KMS-11 (cell line): ENCODE measurements at regions not wholly inside any gene's neighbourhood (a gene's known extent, or its start where the extent isn't known, plus 50 kb on each side); places are given as distances from the start of the nearest gene placed in this dataset.
"Not testable (repeated sequence)": the region's sequence is repeated elsewhere in the genome, so short reads cannot be mapped to it uniquely, and the experiment has no call there.

Source experiments
- H2AFZ ChIP-seq: fragments of 200-600 bp; sonication (generic); 2 replicates; pipeline ENCODE4 v1.6.1; 2016; ENCODE audit warnings: antibody characterized with exemption, mixed run types, low read depth
- H3K27ac ChIP-seq: fragments of 200-600 bp; sonication (generic); 2 replicates; pipeline ENCODE4 v1.6.1; 2016; ENCODE audit warnings: mild to moderate bottlenecking, mixed run types
- H3K27me3 ChIP-seq: fragments of 200-600 bp; sonication (generic); 2 replicates; pipeline ENCODE4 v1.6.1; 2017; ENCODE audit warnings: mild to moderate bottlenecking, low read depth, mixed run types, moderate library complexity; ENCODE audit not compliant: insufficient read depth
- H3K36me3 ChIP-seq: fragments of 200-600 bp; sonication (generic); 2 replicates; pipeline ENCODE4 v1.6.1; 2017; ENCODE audit warnings: mild to moderate bottlenecking, mixed run types; ENCODE audit not compliant: insufficient read depth
- H3K4me1 ChIP-seq: fragments of 200-600 bp; sonication (generic); 2 replicates; pipeline ENCODE4 v1.6.1; 2016; ENCODE audit warnings: mild to moderate bottlenecking, low read depth, mixed run types; ENCODE audit not compliant: poor library complexity, severe bottlenecking
- H3K4me2 ChIP-seq: fragments of 200-600 bp; sonication (generic); 2 replicates; pipeline ENCODE4 v1.7.0; 2016; ENCODE audit warnings: mild to moderate bottlenecking, mixed run types
- H3K4me3 ChIP-seq: fragments of 200-600 bp; sonication (generic); IDR thresholded peaks from 2 replicates; pipeline ENCODE4 v1.6.1; 2017; ENCODE audit warnings: low read depth, low read length, mixed read lengths; ENCODE audit not compliant: insufficient read depth
- H3K79me2 ChIP-seq: fragments of 200-600 bp; sonication (generic); 2 replicates; pipeline ENCODE4 v1.6.1; 2016; ENCODE audit warnings: low read depth, mixed run types; ENCODE audit not compliant: insufficient read depth
- H3K9ac ChIP-seq: fragments of 200-600 bp; sonication (generic); 2 replicates; pipeline ENCODE4 v1.6.1; 2016; ENCODE audit warnings: mild to moderate bottlenecking, mixed run types
- H4K20me1 ChIP-seq: fragments of 200-600 bp; sonication (generic); 2 replicates; pipeline ENCODE4 v1.6.1; 2016; ENCODE audit warnings: mild to moderate bottlenecking, mixed run types; ENCODE audit not compliant: insufficient read depth
- TF ChIP-seq, protein P1 (sequence below): fragments of 200-600 bp; sonication (generic); conservative IDR thresholded peaks from 2 replicates; pipeline ENCODE4 v1.6.1; 2017; ENCODE audit warnings: low read depth, mild to moderate bottlenecking, antibody characterized with exemption, low read length, moderate library complexity, mixed read lengths

DNA sequence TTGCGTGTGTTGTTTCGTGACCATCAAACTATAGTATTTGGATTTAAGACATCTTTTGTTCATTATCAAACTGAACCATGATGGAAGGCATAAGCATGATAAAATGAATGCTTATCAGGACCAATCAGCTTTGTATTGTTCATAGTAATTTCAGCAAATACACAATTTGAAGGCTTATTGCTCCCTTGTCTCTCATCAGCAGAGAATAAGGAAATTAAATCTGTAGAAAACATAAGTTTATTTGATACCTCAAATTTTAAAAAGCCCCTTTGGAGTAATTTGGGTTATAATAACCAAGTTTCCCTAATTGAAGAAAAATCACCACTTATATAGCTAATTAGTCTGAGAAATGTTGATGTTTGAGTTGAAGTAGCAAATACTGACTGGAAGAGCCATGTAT, 705.7 kb downstream of the NUP35 start:
- Histone ChIP-seq H3K36me3 (no peaks in the 10 kb centered on the region), H3K9ac (no peak overlapping the region), H3K27me3 (no peaks in the 10 kb centered on the region), H3K79me2 (no peaks in the 10 kb centered on the region), H4K20me1 (no peaks in the 10 kb centered on the region), H3K4me2 (no peak overlapping the region), H3K4me1 (no peaks in the 10 kb centered on the region), H3K27ac (no peak overlapping the region), H3K4me3 (no peak overlapping the region), H2AFZ (no peak overlapping the region)
- TF ChIP-seq, protein P1, sequence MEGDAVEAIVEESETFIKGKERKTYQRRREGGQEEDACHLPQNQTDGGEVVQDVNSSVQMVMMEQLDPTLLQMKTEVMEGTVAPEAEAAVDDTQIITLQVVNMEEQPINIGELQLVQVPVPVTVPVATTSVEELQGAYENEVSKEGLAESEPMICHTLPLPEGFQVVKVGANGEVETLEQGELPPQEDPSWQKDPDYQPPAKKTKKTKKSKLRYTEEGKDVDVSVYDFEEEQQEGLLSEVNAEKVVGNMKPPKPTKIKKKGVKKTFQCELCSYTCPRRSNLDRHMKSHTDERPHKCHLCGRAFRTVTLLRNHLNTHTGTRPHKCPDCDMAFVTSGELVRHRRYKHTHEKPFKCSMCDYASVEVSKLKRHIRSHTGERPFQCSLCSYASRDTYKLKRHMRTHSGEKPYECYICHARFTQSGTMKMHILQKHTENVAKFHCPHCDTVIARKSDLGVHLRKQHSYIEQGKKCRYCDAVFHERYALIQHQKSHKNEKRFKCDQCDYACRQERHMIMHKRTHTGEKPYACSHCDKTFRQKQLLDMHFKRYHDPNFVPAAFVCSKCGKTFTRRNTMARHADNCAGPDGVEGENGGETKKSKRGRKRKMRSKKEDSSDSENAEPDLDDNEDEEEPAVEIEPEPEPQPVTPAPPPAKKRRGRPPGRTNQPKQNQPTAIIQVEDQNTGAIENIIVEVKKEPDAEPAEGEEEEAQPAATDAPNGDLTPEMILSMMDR = no peak

DNA sequence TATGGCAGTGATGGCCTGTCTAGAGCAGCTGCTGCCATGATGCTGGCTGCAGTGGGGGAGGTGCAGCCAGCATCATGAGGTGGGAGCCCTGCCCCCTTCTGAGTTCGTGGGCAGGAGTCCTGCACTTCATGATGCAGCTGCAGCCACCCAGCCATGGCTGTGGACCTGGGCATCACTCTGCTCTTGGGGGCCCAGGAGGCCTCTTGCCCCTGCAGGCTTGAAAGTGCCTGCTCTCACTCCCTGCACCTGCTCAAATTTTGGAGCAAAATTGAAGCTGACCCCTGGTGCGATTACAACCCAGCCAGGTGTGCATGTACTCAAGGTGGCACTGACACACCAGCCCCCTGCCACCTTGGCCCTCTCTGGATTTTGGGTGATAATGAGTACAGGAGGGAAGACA, 712.9 kb downstream of the NUP35 start:
- TF ChIP-seq, protein P1 = no peak
- no peak overlapping the region for H2AFZ ChIP-seq
- H3K9ac ChIP-seq = no peak overlapping the region
- H3K4me1 ChIP-seq = peaks cover 30% of the 10 kb centered on the region
- no peaks in the 10 kb centered on the region for H3K79me2 ChIP-seq
- H3K4me3 ChIP-seq = no peak overlapping the region
- H3K36me3 ChIP-seq = no peaks in the 10 kb centered on the region
- H3K27me3 ChIP-seq = no peaks in the 10 kb centered on the region
- H4K20me1 ChIP-seq = no peaks in the 10 kb centered on the region
- H3K27ac ChIP-seq = no peak overlapping the region
- no peak overlapping the region for H3K4me2 ChIP-seq

DNA sequence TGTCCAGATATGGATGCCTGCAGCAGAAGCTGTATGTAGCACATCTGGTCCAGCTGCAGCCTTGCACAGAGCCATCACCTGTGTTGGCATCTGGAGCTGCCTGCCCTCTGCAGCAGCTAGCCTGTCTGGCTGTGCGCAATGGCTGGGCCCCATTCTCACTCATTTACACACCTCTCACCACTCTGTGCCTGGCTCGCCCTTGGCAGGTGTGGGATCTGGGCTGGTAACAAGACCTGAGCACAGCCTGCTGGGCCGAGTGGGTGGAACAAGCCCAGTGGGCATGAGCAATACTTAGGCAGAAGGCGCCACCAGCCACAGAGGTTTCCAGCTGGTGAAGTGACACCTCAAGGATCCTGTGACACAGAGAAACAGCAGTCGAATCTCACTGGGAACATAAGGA, 714.1 kb downstream of the NUP35 start:
- Histone ChIP-seq H3K4me2 (no peak overlapping the region), H3K4me1 (peaks cover 30% of the 10 kb centered on the region)

DNA sequence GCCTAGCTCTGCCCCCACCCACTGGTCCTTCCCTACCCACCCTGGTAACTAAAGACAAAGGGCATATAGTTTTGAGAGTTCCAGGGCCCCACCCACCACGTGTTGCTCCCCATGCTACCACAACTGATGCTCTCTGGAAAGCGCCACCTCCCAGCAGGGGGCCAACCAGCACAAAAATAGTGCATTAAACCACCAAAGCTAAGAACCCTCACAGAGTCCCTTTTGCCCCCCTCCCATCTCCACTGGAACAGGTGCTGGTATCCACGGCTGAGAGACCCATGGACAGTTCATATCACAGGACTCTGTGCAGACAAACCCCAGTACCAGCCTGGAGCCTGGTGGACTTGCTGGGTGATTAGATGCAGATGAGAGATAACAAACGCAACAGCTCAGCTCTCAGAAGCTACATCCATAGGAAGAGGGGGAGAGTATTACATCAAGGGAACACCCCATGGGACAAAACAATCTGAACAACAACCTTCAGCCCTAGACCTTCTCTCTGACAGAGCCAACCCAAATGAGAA, 715.9 kb downstream of the NUP35 start:
- Histone ChIP-seq H3K4me1 (peaks cover 30% of the 10 kb centered on the region), H3K79me2 (no peaks in the 10 kb centered on the region), H4K20me1 (no peaks in the 10 kb centered on the region)

More for the DNA sequence above, 714.1 kb downstream of the NUP35 start:
- TF ChIP-seq, protein P1 = no peak
- Histone ChIP-seq H3K4me3 (no peak overlapping the region), H4K20me1 (no peaks in the 10 kb centered on the region), H3K36me3 (no peaks in the 10 kb centered on the region), H3K9ac (no peak overlapping the region), H3K27me3 (no peaks in the 10 kb centered on the region), H2AFZ (0 out of 2 replicates have a peak overlapping the region, but pooled peaks have one; percentile 43), H3K27ac (no peak overlapping the region), H3K79me2 (no peaks in the 10 kb centered on the region)

DNA sequence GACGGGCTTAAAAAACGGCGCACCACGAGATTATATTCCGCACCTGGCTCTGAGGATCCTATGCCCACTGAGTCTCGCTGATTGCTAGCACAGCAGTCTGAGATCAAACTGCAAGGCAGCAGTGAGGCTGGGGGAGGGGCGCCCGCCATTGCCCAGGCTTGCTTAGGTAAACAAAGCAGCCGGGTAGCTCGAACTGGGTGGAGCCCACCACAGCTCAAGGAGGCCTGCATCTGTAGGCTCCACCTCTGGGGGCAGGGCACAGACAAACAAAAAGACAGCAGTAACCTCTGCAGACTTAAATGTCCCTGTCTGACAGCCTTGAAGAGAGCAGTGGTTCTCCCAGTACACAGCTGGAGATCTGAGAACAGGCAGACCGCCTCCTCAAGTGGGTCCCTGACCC, 725.6 kb downstream of the NUP35 start:
- H3K79me2 ChIP-seq, H3K27me3 ChIP-seq, H3K27ac ChIP-seq, H3K4me2 ChIP-seq, H2AFZ ChIP-seq, H3K9ac ChIP-seq, H3K4me1 ChIP-seq, H4K20me1 ChIP-seq, H3K36me3 ChIP-seq, H3K4me3 ChIP-seq: not testable (repeated sequence)

More for the DNA sequence above, 715.9 kb downstream of the NUP35 start:
- TF ChIP-seq, protein P1 = 0 out of 2 replicates have a peak, but pooled peaks have one; percentile 30
- Histone ChIP-seq H3K4me2 (peak overlapping the region; percentile 43), H3K9ac (no peak overlapping the region; the same call in 1 of the 2 replicates), H3K36me3 (no peaks in the 10 kb centered on the region), H3K27me3 (no peaks in the 10 kb centered on the region), H2AFZ (peak overlapping the region; percentile 43; the same call in 1 of the 2 replicates), H3K27ac (peak overlapping the region; percentile 55; the same call in 1 of the 2 replicates), H3K4me3 (no peak overlapping the region)
